Ovary (tissue), 7 donors: ENCODE measurements at regions not wholly inside any gene's neighbourhood (a gene's known extent, or its start where the extent isn't known, plus 50 kb on each side); places are given as distances from the start of the nearest gene placed in this dataset.

ENCODE experiments used
- DNase-seq, 5 donors: peaks; one replicate each; pipeline ENCODE4 v3.0.0-alpha.2; 2019 to 2020
- H3K27ac ChIP-seq, 2 donors: fragments of 200-600 bp; one replicate each; pipeline versions ENCODE4 v1.5.1 to v1.8.0; 2019 to 2022
- H3K27me3 ChIP-seq: fragments of 200-600 bp; one replicate; pipeline ENCODE4 v1.8.0; 2022
- H3K36me3 ChIP-seq: fragments of 200-600 bp; sonication (generic); one replicate; pipeline ENCODE4 v1.5.1; 2019
- H3K4me1 ChIP-seq: one replicate; pipeline ENCODE4 v1.8.1; 2013; ENCODE audit warnings: mild to moderate bottlenecking, moderate library complexity; ENCODE audit not compliant: insufficient read depth
- H3K4me3 ChIP-seq: fragments of 200-600 bp; sonication (generic); one replicate; pipeline ENCODE4 v1.5.1; 2017
- H3K9me3 ChIP-seq, 2 donors: fragments of 200-600 bp in 1 of 2; sonication (generic) in 1 of 2; one replicate each; pipeline versions ENCODE4 v1.5.1 to v1.8.1; 2013 to 2019; ENCODE audit warnings: mild to moderate bottlenecking in 1 of 2, moderate library complexity in 1 of 2
- EP300 ChIP-seq: sonication (generic); formaldehyde crosslinking; IDR thresholded peaks from one replicate; pipeline ENCODE4 v1.6.1; 2017; ENCODE audit warnings: antibody characterized with exemption
- POLR2A ChIP-seq: fragments of 450-650 bp; IDR thresholded peaks from one replicate; pipeline ENCODE4 v1.6.1; 2017; ENCODE audit warnings: antibody characterized with exemption, mild to moderate bottlenecking, moderate library complexity
- WGBS, 3 donors: extraction: QIAGEN DNeasy Blood & Tissue Kit in 1 of 3; methylation state at CpG; one replicate each; pipeline versions ENCODE4 v1.1.5 to v1.1.7; 2013 to 2017; 5-methylcytosine and 5-hydroxymethylcytosine counted together
- intact Hi-C, 4 donors: fragments of 100-400 bp; cut with DNase I; formaldehyde crosslinking; loops; one replicate each; pipeline versions ENCODE4 v1.11.0 to v1.15.1; 2022 to 2023
- TF ChIP-seq, protein P1 (sequence below), 3 donors: fragments of 450-650 bp in 2 of 3; fragments of 200-600 bp in 1 of 3; IDR thresholded peaks; one replicate each; pipeline versions ENCODE4 v1.5.1 to v1.8.0; 2016 to 2022; ENCODE audit warnings: antibody characterized with exemption in 3 of 3, mild to moderate bottlenecking in 1 of 3
- donor health status: DM: no; HTN: no; CAD: no; lungs with moderate emphysema.
- donor health status: DM: no; HTN: no; CAD: no.
- donor health status: Bipolar disorder and iron deficiency.
- donor health status: DM: no; HTN: no; CAD: no.
- donor health status: DM: yes; HTN: yes; CAD: no.

DNA sequence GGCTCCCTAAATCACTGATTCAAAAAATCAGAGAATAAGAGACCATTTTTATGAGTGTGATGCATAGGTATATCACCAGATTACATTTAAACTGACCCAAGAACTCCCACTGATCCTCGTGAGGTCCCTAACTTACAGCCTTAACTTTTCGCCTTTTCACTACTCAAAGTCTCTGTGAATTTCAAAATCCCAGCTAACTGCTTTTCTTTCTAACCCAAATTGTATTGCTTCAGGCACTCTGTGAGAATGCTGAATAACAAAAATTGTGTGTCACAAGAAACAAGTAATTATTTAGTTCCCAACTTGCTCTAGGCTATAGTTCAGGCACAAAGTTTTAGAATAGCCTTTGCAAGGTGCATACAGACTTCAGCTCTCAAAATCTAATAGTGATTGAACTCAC is 368.6 kb downstream of the CHSY3 start:
- no peak for DNase-seq
- no peaks in the 10 kb centered on the region for H3K9me3 ChIP-seq
- TF ChIP-seq POLR2A = no peak
- no peak for TF ChIP-seq EP300
- TF ChIP-seq, protein P1, sequence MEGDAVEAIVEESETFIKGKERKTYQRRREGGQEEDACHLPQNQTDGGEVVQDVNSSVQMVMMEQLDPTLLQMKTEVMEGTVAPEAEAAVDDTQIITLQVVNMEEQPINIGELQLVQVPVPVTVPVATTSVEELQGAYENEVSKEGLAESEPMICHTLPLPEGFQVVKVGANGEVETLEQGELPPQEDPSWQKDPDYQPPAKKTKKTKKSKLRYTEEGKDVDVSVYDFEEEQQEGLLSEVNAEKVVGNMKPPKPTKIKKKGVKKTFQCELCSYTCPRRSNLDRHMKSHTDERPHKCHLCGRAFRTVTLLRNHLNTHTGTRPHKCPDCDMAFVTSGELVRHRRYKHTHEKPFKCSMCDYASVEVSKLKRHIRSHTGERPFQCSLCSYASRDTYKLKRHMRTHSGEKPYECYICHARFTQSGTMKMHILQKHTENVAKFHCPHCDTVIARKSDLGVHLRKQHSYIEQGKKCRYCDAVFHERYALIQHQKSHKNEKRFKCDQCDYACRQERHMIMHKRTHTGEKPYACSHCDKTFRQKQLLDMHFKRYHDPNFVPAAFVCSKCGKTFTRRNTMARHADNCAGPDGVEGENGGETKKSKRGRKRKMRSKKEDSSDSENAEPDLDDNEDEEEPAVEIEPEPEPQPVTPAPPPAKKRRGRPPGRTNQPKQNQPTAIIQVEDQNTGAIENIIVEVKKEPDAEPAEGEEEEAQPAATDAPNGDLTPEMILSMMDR (IDR thresholded peaks at IDR 0.05) = no peak
- 71 to 85% (median 82%) methylated on average over 2 of the region's 2 CpGs for WGBS, 3 donors
- H3K4me1 ChIP-seq = no peaks in the 10 kb centered on the region
- H3K27ac ChIP-seq = no peak overlapping the region
- H3K4me3 ChIP-seq = no peak overlapping the region
- H3K36me3 ChIP-seq = no peaks in the 10 kb centered on the region
- no peaks in the 10 kb centered on the region for H3K27me3 ChIP-seq
- intact Hi-C loops = no loop called here

- H3K4me1 ChIP-seq = no peaks in the 10 kb centered on the region
- H3K4me3 ChIP-seq = no peak overlapping the region
- H3K27ac ChIP-seq = no peak overlapping the region
- no peaks in the 10 kb centered on the region for H3K36me3 ChIP-seq
- no peak for DNase-seq
- H3K9me3 ChIP-seq = no peaks in the 10 kb centered on the region
- intact Hi-C loops = no loop called here
- TF ChIP-seq, protein P1 (IDR thresholded peaks at IDR 0.05) = no peak
- TF ChIP-seq EP300 (no peak), POLR2A (no peak)
- H3K27me3 ChIP-seq = no peaks in the 10 kb centered on the region
Measured at GRCh38 chr5:130270786-130271185, 366.5 kb downstream of the CHSY3 start.

DNA sequence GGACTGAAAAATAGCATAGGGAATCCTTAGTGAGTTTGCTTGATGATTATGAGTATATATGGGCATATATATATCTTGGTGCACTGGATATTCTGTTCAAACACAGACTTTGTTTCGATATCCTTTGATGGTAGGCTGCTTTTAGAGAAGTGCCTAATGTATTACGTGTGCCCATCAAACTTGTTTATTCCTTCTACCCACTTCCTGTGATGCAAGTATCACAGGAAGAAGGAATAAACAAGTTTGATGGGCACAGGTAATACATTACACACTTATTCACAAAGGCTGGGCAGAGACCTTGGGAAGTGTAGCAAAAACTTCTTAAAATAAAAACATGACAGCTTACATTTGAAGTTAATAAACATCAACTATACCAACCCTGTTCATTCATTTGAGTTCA is 364.2 kb downstream of the CHSY3 start:
- Histone ChIP-seq H3K27me3 (no peaks in the 10 kb centered on the region), H3K4me3 (no peak overlapping the region), H3K4me1 (no peaks in the 10 kb centered on the region), H3K27ac (no peak overlapping the region), H3K9me3 (no peaks in the 10 kb centered on the region), H3K36me3 (no peaks in the 10 kb centered on the region)
- 75 to 85% (median 85%) methylated on average over 2 of the region's 2 CpGs for WGBS, 3 donors
- DNase-seq = no peak
- TF ChIP-seq, protein P1 (IDR thresholded peaks at IDR 0.05) = no peak
- TF ChIP-seq POLR2A (no peak), EP300 (no peak)
- intact Hi-C loops = no loop called here

DNA sequence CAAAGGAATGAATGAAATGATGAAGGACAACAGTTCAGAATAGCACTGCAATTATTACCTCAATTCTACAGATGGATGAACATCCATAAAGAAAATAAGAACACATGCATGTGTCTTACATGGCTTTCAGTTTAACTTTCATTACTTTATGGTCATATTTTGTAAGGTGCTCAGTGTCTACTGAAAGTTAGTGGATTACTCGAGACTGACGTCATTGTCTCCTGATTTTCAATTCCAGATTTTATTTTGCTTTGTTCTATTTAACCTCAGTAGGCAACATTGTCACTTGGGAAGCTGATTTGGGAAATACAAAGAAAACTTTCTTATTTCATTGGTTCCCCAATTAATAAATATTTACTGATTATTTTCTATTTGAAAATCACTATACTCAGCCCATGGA is 363.7 kb downstream of the CHSY3 start:
- Histone ChIP-seq H3K36me3 (no peaks in the 10 kb centered on the region), H3K9me3 (no peaks in the 10 kb centered on the region), H3K4me1 (no peaks in the 10 kb centered on the region), H3K27ac (no peak overlapping the region), H3K4me3 (no peak overlapping the region), H3K27me3 (no peaks in the 10 kb centered on the region)
- intact Hi-C loops = no loop called here
- TF ChIP-seq, protein P1 (IDR thresholded peaks at IDR 0.05) = no peak
- TF ChIP-seq EP300 (no peak), POLR2A (no peak)
- WGBS, 3 donors = 79 to 94% (median 87%) methylated on average over 2 of the region's 2 CpGs
- no peak for DNase-seq

DNA sequence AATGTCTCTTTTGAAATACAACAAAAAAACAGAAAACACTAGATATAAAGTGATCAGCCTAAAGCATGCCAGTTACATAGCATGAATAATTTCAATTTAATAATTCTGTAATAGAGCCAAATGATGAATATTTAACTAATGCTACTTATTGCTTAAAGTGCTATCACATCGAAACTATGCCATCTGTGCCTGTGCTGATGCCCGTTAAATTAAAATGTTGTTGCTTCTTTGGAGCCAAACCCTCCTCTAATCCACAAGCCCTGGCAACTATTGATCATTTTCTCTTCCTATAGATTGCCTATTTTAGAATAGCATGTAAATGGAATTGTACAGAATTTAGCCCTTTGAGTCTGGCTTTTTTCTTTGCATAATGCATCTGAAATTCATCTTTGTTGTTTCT is 356.2 kb downstream of the CHSY3 start:
- H3K27ac ChIP-seq = no peak overlapping the region
- H3K36me3 ChIP-seq = no peaks in the 10 kb centered on the region
- H3K27me3 ChIP-seq = no peaks in the 10 kb centered on the region
- no peak overlapping the region for H3K4me3 ChIP-seq
- TF ChIP-seq, protein P1 (IDR thresholded peaks at IDR 0.05) = no peak
- TF ChIP-seq POLR2A = no peak
- TF ChIP-seq EP300 = no peak
- H3K4me1 ChIP-seq = no peaks in the 10 kb centered on the region
- WGBS, 3 donors = 86 to 92% (median 88%) methylated on average over 2 of the region's 2 CpGs
- DNase-seq = no peak
- no peaks in the 10 kb centered on the region for H3K9me3 ChIP-seq
- intact Hi-C loops = no loop called here
